ENCODE measurements at regions not wholly inside any gene's neighbourhood (a gene's known extent, or its start where the extent isn't known, plus 50 kb on each side); places are given as distances from the start of the nearest gene placed in this dataset.
"Not testable (repeated sequence)": the region's sequence is repeated elsewhere in the genome, so short reads cannot be mapped to it uniquely, and the experiment has no call there.

- Histone ChIP-seq H3K9ac (no peak overlapping the region), H3F3A (ENCODE audit: low read depth) (no peaks in the 10 kb centered on the region), H3K27me3 (no peaks in the 10 kb centered on the region), H3K9me3 (ENCODE audit: low read depth) (no peaks in the 10 kb centered on the region), H3K27ac (no peak overlapping the region), H2AFZ (replicated peaks) (no peak overlapping the region), H3K4me1 (no peaks in the 10 kb centered on the region), H3K4me2 (no peak overlapping the region), H3K79me2 (ENCODE audit: low read depth) (no peaks in the 10 kb centered on the region), H3K4me3 (no peak overlapping the region), H4K20me1 (ENCODE audit: low read depth) (no peaks in the 10 kb centered on the region), H3K36me3 (no peaks in the 10 kb centered on the region)
- no peak overlapping the region for H3K27ac Mint-ChIP-seq
- H3K27me3 Mint-ChIP-seq (ENCODE audit: insufficient read depth, low read depth): peaks cover 12% of the 10 kb centered on the region
- no peaks in the 10 kb centered on the region for H3K4me1 Mint-ChIP-seq
- peaks cover 21% of the 10 kb centered on the region for H3K9me3 Mint-ChIP-seq
- no peak for TF ChIP-seq CTCF (IDR thresholded peaks at IDR 0.05)
- TF ChIP-seq EZH2phosphoT487 (IDR thresholded peaks at IDR 0.05): no peak
- no peak for TF ChIP-seq EZH2 (IDR thresholded peaks at IDR 0.05)
- no peak for DNase-seq (ENCODE audit: low spot score)
- peaks cover 2% of the 10 kb centered on the region for H3K36me3 Mint-ChIP-seq
- no peak overlapping the region for H3K4me3 Mint-ChIP-seq
Observed at GRCh38 chr1:223046011-223046410, 97.0 kb downstream of the TLR5 start.

- not testable (repeated sequence) for H3K4me1 ChIP-seq; H3K4me3 ChIP-seq; H3K79me2 ChIP-seq (ENCODE audit: low read depth); H4K20me1 ChIP-seq (ENCODE audit: low read depth); H2AFZ ChIP-seq (replicated peaks); H3F3A ChIP-seq (ENCODE audit: low read depth); H3K36me3 Mint-ChIP-seq; H3K9me3 ChIP-seq (ENCODE audit: low read depth); H3K4me2 ChIP-seq; H3K9ac ChIP-seq; H3K27ac ChIP-seq; H3K4me1 Mint-ChIP-seq; H3K27ac Mint-ChIP-seq; DNase-seq (ENCODE audit: low spot score); H3K4me3 Mint-ChIP-seq; H3K36me3 ChIP-seq; H3K27me3 ChIP-seq
- peaks cover 12% of the 10 kb centered on the region for H3K27me3 Mint-ChIP-seq (ENCODE audit: insufficient read depth, low read depth)
- H3K9me3 Mint-ChIP-seq: peaks cover 21% of the 10 kb centered on the region
Observed at GRCh38 chr1:223046463-223046862, 96.6 kb downstream of the TLR5 start.

- Mint-ChIP-seq H3K4me1 (no peaks in the 10 kb centered on the region), H3K27me3 (ENCODE audit: insufficient read depth, low read depth) (peaks cover 18% of the 10 kb centered on the region), H3K4me3 (no peak overlapping the region), H3K36me3 (no peaks in the 10 kb centered on the region), H3K27ac (no peak overlapping the region), H3K9me3 (peaks cover 21% of the 10 kb centered on the region)
- H3K4me2 ChIP-seq: no peak overlapping the region
- no peaks in the 10 kb centered on the region for H4K20me1 ChIP-seq (ENCODE audit: low read depth)
- no peak for DNase-seq (ENCODE audit: low spot score)
- no peaks in the 10 kb centered on the region for H3K9me3 ChIP-seq (ENCODE audit: low read depth)
- H3K79me2 ChIP-seq (ENCODE audit: low read depth): no peaks in the 10 kb centered on the region
- H3F3A ChIP-seq (ENCODE audit: low read depth): no peaks in the 10 kb centered on the region
- H3K4me1 ChIP-seq: no peaks in the 10 kb centered on the region
- H2AFZ ChIP-seq (replicated peaks): no peak overlapping the region
- H3K27ac ChIP-seq: no peak overlapping the region
- no peak overlapping the region for H3K4me3 ChIP-seq
- H3K27me3 ChIP-seq: no peaks in the 10 kb centered on the region
- TF ChIP-seq EZH2 (IDR thresholded peaks at IDR 0.05) (no peak), CTCF (IDR thresholded peaks at IDR 0.05) (no peak), EZH2phosphoT487 (IDR thresholded peaks at IDR 0.05) (no peak)
- no peak overlapping the region for H3K9ac ChIP-seq
- H3K36me3 ChIP-seq: no peaks in the 10 kb centered on the region
Observed at GRCh38 chr1:223048026-223048425, 95.0 kb downstream of the TLR5 start.

DNA sequence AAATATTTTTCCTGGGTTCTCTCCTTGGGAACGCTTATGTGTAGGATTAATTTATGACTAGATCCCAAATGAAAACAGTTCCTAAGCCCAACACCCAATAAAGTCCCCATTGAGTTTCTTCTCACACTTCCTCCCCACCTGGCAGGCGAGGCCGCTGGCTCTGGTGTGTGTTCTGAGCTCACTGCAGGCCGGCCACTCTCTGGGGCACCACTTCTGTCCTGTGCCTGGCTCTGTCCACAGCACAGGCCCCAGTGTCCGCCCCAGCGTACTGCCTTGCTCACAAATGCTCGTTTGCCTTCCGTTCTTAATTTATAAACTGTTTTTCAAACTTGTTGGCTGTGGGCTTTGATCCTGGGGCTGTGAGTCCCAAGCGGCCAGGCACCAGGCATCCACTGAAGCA is 90.6 kb downstream of the TLR5 start:
- H3K4me3 ChIP-seq: no peak overlapping the region
- no peaks in the 10 kb centered on the region for H3F3A ChIP-seq (ENCODE audit: low read depth)
- no peak overlapping the region for H2AFZ ChIP-seq (replicated peaks)
- no peaks in the 10 kb centered on the region for H3K27me3 ChIP-seq
- no peaks in the 10 kb centered on the region for H3K9me3 ChIP-seq (ENCODE audit: low read depth)
- Mint-ChIP-seq H3K4me1 (no peaks in the 10 kb centered on the region), H3K4me3 (no peak overlapping the region), H3K27me3 (ENCODE audit: insufficient read depth, low read depth) (peaks cover 15% of the 10 kb centered on the region), H3K27ac (no peak overlapping the region), H3K36me3 (no peaks in the 10 kb centered on the region), H3K9me3 (peaks cover 3% of the 10 kb centered on the region)
- no peaks in the 10 kb centered on the region for H4K20me1 ChIP-seq (ENCODE audit: low read depth)
- no peak overlapping the region for H3K27ac ChIP-seq
- no peaks in the 10 kb centered on the region for H3K4me1 ChIP-seq
- H3K79me2 ChIP-seq (ENCODE audit: low read depth): no peaks in the 10 kb centered on the region
- H3K4me2 ChIP-seq: no peak overlapping the region
- no peak for TF ChIP-seq EZH2 (IDR thresholded peaks at IDR 0.05)
- no peak for TF ChIP-seq CTCF (IDR thresholded peaks at IDR 0.05)
- TF ChIP-seq EZH2phosphoT487 (IDR thresholded peaks at IDR 0.05): no peak
- DNase-seq (ENCODE audit: low spot score): no peak
- H3K9ac ChIP-seq: no peak overlapping the region
- H3K36me3 ChIP-seq: no peaks in the 10 kb centered on the region

All from neural progenitor cell (in vitro differentiated cells).